ENCODE measurements at regions not wholly inside any gene's neighbourhood (a gene's known extent, or its start where the extent isn't known, plus 50 kb on each side); places are given as distances from the start of the nearest gene placed in this dataset.

- no peaks in the 10 kb centered on the region for H3K27me3 Mint-ChIP-seq (ENCODE audit: unreplicated experiment)
- TF ChIP-seq CTCF (IDR thresholded peaks at IDR 0.05; ENCODE audit: unreplicated experiment): no peak
- no peak overlapping the region for H3K27ac Mint-ChIP-seq (ENCODE audit: unreplicated experiment)
- no peak overlapping the region for H3K4me3 Mint-ChIP-seq (ENCODE audit: unreplicated experiment)
- DNase-seq (ENCODE audit: low spot score): no peak
- H3K36me3 Mint-ChIP-seq (ENCODE audit: low read depth, unreplicated experiment): no peaks in the 10 kb centered on the region
- H3K9me3 Mint-ChIP-seq (ENCODE audit: unreplicated experiment): no peaks in the 10 kb centered on the region
- no peaks in the 10 kb centered on the region for H3K4me1 Mint-ChIP-seq (ENCODE audit: unreplicated experiment)
Observed at GRCh38 chr11:28922386-28922981, 814.3 kb downstream of the METTL15 start.

- no peaks in the 10 kb centered on the region for H3K9me3 Mint-ChIP-seq (ENCODE audit: unreplicated experiment)
- no peak for DNase-seq (ENCODE audit: low spot score)
- TF ChIP-seq CTCF (IDR thresholded peaks at IDR 0.05; ENCODE audit: unreplicated experiment): no peak
- no peak overlapping the region for H3K4me3 Mint-ChIP-seq (ENCODE audit: unreplicated experiment)
- H3K27ac Mint-ChIP-seq (ENCODE audit: unreplicated experiment): no peak overlapping the region
- H3K36me3 Mint-ChIP-seq (ENCODE audit: low read depth, unreplicated experiment): no peaks in the 10 kb centered on the region
- peaks cover 5% of the 10 kb centered on the region for H3K4me1 Mint-ChIP-seq (ENCODE audit: unreplicated experiment)
- H3K27me3 Mint-ChIP-seq (ENCODE audit: unreplicated experiment): no peaks in the 10 kb centered on the region
Observed at GRCh38 chr11:28919194-28919593, 811.0 kb downstream of the METTL15 start.

- H3K36me3 Mint-ChIP-seq (ENCODE audit: low read depth, unreplicated experiment): no peaks in the 10 kb centered on the region
- DNase-seq (ENCODE audit: low spot score): no peak
- no peaks in the 10 kb centered on the region for H3K9me3 Mint-ChIP-seq (ENCODE audit: unreplicated experiment)
- no peak overlapping the region for H3K27ac Mint-ChIP-seq (ENCODE audit: unreplicated experiment)
- H3K27me3 Mint-ChIP-seq (ENCODE audit: unreplicated experiment): no peaks in the 10 kb centered on the region
- peaks cover 27% of the 10 kb centered on the region for H3K4me1 Mint-ChIP-seq (ENCODE audit: unreplicated experiment)
- no peak for TF ChIP-seq CTCF (IDR thresholded peaks at IDR 0.05; ENCODE audit: unreplicated experiment)
- no peak overlapping the region for H3K4me3 Mint-ChIP-seq (ENCODE audit: unreplicated experiment)
Observed at GRCh38 chr11:28913883-28914282, 805.7 kb downstream of the METTL15 start.

- no peak for DNase-seq (ENCODE audit: low spot score)
- Mint-ChIP-seq H3K9me3 (ENCODE audit: unreplicated experiment) (no peaks in the 10 kb centered on the region), H3K4me3 (ENCODE audit: unreplicated experiment) (no peak overlapping the region), H3K36me3 (ENCODE audit: low read depth, unreplicated experiment) (no peaks in the 10 kb centered on the region), H3K27me3 (ENCODE audit: unreplicated experiment) (no peaks in the 10 kb centered on the region), H3K27ac (ENCODE audit: unreplicated experiment) (peak overlapping the region; percentile 30), H3K4me1 (ENCODE audit: unreplicated experiment) (peaks cover 27% of the 10 kb centered on the region)
- no peak for TF ChIP-seq CTCF (IDR thresholded peaks at IDR 0.05; ENCODE audit: unreplicated experiment)
Observed at GRCh38 chr11:28911829-28912228, 803.6 kb downstream of the METTL15 start.

GRCh38 chr11:28910926-28911325, 802.7 kb downstream of the METTL15 start:
- H3K9me3 Mint-ChIP-seq (ENCODE audit: unreplicated experiment): no peaks in the 10 kb centered on the region
- no peak overlapping the region for H3K4me3 Mint-ChIP-seq (ENCODE audit: unreplicated experiment)
- H3K4me1 Mint-ChIP-seq (ENCODE audit: unreplicated experiment): peaks cover 27% of the 10 kb centered on the region
- H3K27me3 Mint-ChIP-seq (ENCODE audit: unreplicated experiment): no peaks in the 10 kb centered on the region
- no peak for TF ChIP-seq CTCF (IDR thresholded peaks at IDR 0.05; ENCODE audit: unreplicated experiment)
- H3K27ac Mint-ChIP-seq (ENCODE audit: unreplicated experiment): no peak overlapping the region
- DNase-seq (ENCODE audit: low spot score): no peak
- no peaks in the 10 kb centered on the region for H3K36me3 Mint-ChIP-seq (ENCODE audit: low read depth, unreplicated experiment)

All from endothelial cell (in vitro differentiated cells).